Fibroblast of skin of left quadriceps (primary cell): ENCODE measurements at regions not wholly inside any gene's neighbourhood (a gene's known extent, or its start where the extent isn't known, plus 50 kb on each side); places are given as distances from the start of the nearest gene placed in this dataset.

Experiments used
- DNase-seq, 2 experiments: peaks; one replicate each; pipeline ENCODE4 v3.0.0-alpha.2; 2013; ENCODE audit warnings: low read depth in 2 of 2

DNA sequence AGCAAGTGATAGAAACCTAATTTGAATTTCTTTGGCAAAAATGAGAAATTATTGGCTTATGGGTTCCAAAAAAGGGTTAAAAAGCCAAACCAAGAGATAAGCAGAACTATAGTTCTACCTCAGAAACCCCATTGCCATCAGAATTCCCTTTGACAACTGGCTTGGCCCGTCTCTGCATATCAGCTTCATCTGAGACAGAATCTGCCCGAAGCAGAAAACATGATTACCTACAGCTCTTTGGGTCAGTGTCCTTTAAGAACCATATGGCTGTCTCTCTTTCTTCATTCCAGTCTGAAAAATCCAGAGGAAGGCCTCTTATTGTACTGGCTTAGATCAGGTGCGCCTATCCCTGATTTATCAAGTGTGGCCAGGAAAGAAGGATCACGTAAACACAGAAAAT is 49.8 kb upstream of the AGPS start:
- DNase-seq = no peak
